CD4-positive, alpha-beta T cell (primary cell): ENCODE measurements at regions not wholly inside any gene's neighbourhood (a gene's known extent, or its start where the extent isn't known, plus 50 kb on each side); places are given as distances from the start of the nearest gene placed in this dataset.

ENCODE experiments used
- ATAC-seq: fragments of 200-7000 bp; cut with Tn5 transposase; one replicate; pipeline ENCODE4 v1.10.0; 2022; ENCODE audit warnings: mild to moderate bottlenecking; ENCODE audit not compliant: poor library complexity
- CTCF ChIA-PET: fragments of 350-600 bp; sonication (Branson Sonifier 250); formaldehyde crosslinking; loops from one replicate; lab custom pipeline; 2021; ENCODE audit warnings: antibody characterized with exemption, inconsistent platforms; lab: Charles Lee
- POLR2A ChIA-PET: fragments of 350-600 bp; sonication (Branson Sonifier 250); formaldehyde crosslinking; loops from one replicate; lab custom pipeline; 2021; ENCODE audit warnings: antibody characterized with exemption, inconsistent platforms; lab: Charles Lee
- DNase-seq, 14 experiments: peaks; one replicate each; pipeline ENCODE4 v3.0.0-alpha.2; 2013 to 2020; ENCODE audit warnings: mixed read lengths in 2 of 14
- H3K27ac ChIP-seq, 2 donors: one replicate each; pipeline versions ENCODE4 v1.5.1 to v1.7.0; 2013; ENCODE audit warnings: low read length in 2 of 2, low read depth in 1 of 2, mild to moderate bottlenecking in 1 of 2
- H3K27me3 ChIP-seq, 2 experiments: 1 replicate in 1 of 2; 2 replicates in 1 of 2; pipeline versions ENCODE4 v1.6.1 to v1.7.0; 2013; ENCODE audit warnings: low read length in 2 of 2, control low read depth in 1 of 2, mild to moderate bottlenecking in 1 of 2, moderate library complexity in 1 of 2; ENCODE audit not compliant: insufficient read depth in 2 of 2, control insufficient read depth in 1 of 2
- H3K36me3 ChIP-seq: one replicate; pipeline ENCODE4 v1.6.1; 2013; ENCODE audit warnings: low read length, control low read depth; ENCODE audit not compliant: insufficient read depth
- H3K4me1 ChIP-seq: one replicate; pipeline ENCODE4 v1.6.1; 2013; ENCODE audit warnings: low read length, control low read depth; ENCODE audit not compliant: insufficient read depth
- H3K4me3 ChIP-seq: one replicate; pipeline ENCODE4 v1.5.1; 2013; ENCODE audit warnings: mild to moderate bottlenecking, low read length, moderate library complexity
- H3K9me3 ChIP-seq, 2 experiments: 1 replicate in 1 of 2; 2 replicates in 1 of 2; pipeline versions ENCODE4 v1.6.1 to v1.7.0; 2013; ENCODE audit warnings: low read length in 2 of 2, mild to moderate bottlenecking in 2 of 2, control low read depth in 1 of 2, moderate library complexity in 1 of 2; ENCODE audit not compliant: control insufficient read depth in 1 of 2, insufficient read depth in 1 of 2
- H3K27ac Mint-ChIP-seq: one replicate; pipeline ENCODE4 v1.8.0; 2020; ENCODE audit warnings: mixed read lengths
- H3K27me3 Mint-ChIP-seq: one replicate; pipeline ENCODE4 v1.8.0; 2021; ENCODE audit warnings: mixed read lengths
- H3K36me3 Mint-ChIP-seq: one replicate; pipeline ENCODE4 v1.8.0; 2021; ENCODE audit warnings: low read depth, mixed read lengths
- H3K4me1 Mint-ChIP-seq: one replicate; pipeline ENCODE4 v1.8.0; 2021; ENCODE audit warnings: low read depth, mixed read lengths
- H3K4me3 Mint-ChIP-seq: one replicate; pipeline ENCODE4 v1.8.0; 2020; ENCODE audit warnings: mild to moderate bottlenecking, mixed read lengths
- H3K9me3 Mint-ChIP-seq: one replicate; pipeline ENCODE4 v1.8.0; 2020; ENCODE audit warnings: mixed read lengths
- intact Hi-C, 2 experiments: fragments of 100-400 bp; cut with DNase I in 1 of 2; cut with micrococcal nuclease in 1 of 2; formaldehyde crosslinking; loops; one replicate each; pipeline versions ENCODE4 v1.15.1 to v1.9.0; 2023 to 2025; cut with DNase I, micrococcal nuclease
- TF ChIP-seq, protein P1 (sequence below): fragments of 200-600 bp; IDR thresholded peaks from one replicate; pipeline ENCODE4 v1.8.0; 2022; ENCODE audit warnings: antibody characterized with exemption, mild to moderate bottlenecking

DNA sequence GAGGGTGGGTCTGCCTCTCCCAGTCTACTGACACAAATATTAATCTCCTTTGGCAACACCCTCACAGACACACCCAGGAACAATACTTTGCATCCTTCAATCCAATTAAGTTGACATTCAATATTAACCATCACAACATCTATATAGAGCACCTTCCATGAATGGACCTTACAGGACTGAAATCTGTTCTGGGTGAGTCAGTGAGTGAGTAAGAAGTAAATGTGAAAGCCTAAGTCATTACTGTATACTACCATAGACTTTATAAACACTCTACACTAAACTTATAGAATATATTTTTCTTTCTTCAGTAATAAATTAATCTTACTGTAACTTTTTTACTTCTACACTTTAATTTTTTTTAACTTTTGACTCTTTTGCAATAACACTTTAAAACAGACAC lies 993.8 kb upstream of the MAP3K7 start:
- Mint-ChIP-seq H3K4me1 (no peaks in the 10 kb centered on the region), H3K9me3 (no peaks in the 10 kb centered on the region), H3K36me3 (no peaks in the 10 kb centered on the region), H3K27me3 (no peaks in the 10 kb centered on the region), H3K27ac (no peak overlapping the region), H3K4me3 (no peak overlapping the region)
- H3K4me1 ChIP-seq, result no peaks in the 10 kb centered on the region
- H3K36me3 ChIP-seq, result no peaks in the 10 kb centered on the region
- ChIA-PET CTCF (no interaction called here), POLR2A (no interaction called here)
- intact Hi-C loops, result no loop called here
- DNase-seq (no peak), ATAC-seq (no peak)
- H3K4me3 ChIP-seq, result no peak overlapping the region
- H3K27me3 ChIP-seq, result no peaks in the 10 kb centered on the region
- no peaks in the 10 kb centered on the region for H3K9me3 ChIP-seq
- TF ChIP-seq, protein P1, sequence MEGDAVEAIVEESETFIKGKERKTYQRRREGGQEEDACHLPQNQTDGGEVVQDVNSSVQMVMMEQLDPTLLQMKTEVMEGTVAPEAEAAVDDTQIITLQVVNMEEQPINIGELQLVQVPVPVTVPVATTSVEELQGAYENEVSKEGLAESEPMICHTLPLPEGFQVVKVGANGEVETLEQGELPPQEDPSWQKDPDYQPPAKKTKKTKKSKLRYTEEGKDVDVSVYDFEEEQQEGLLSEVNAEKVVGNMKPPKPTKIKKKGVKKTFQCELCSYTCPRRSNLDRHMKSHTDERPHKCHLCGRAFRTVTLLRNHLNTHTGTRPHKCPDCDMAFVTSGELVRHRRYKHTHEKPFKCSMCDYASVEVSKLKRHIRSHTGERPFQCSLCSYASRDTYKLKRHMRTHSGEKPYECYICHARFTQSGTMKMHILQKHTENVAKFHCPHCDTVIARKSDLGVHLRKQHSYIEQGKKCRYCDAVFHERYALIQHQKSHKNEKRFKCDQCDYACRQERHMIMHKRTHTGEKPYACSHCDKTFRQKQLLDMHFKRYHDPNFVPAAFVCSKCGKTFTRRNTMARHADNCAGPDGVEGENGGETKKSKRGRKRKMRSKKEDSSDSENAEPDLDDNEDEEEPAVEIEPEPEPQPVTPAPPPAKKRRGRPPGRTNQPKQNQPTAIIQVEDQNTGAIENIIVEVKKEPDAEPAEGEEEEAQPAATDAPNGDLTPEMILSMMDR, result no peak
- H3K27ac ChIP-seq, result no peak overlapping the region

DNA sequence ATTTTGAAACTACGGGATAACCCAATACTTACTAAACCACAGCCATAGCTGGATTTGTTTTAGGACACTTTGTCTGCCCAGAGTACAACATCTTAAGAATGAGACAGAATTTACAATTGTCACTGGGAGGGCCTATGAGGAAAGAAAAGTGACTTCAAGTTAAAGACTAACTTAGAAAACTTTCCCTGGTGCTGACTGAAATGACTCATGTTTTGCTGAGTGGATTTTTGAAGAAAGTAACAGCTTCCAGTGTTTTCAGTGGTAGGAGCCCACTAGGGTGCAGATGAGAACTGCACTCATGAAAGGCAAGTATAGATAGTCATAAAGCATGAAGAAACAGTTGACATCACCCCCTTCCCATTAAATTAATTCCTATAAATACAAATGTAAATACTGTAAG lies 988.2 kb upstream of the MAP3K7 start:
- H3K36me3 ChIP-seq, result no peaks in the 10 kb centered on the region
- H3K27me3 Mint-ChIP-seq, result no peaks in the 10 kb centered on the region
- H3K4me1 Mint-ChIP-seq, result no peaks in the 10 kb centered on the region
- no peak overlapping the region for H3K4me3 Mint-ChIP-seq
- H3K4me3 ChIP-seq, result no peak overlapping the region
- POLR2A ChIA-PET, result no interaction called here
- no peak for ATAC-seq
- no peaks in the 10 kb centered on the region for H3K4me1 ChIP-seq
- no peaks in the 10 kb centered on the region for H3K36me3 Mint-ChIP-seq
- H3K27me3 ChIP-seq, result no peaks in the 10 kb centered on the region
- CTCF ChIA-PET, result no interaction called here
- TF ChIP-seq, protein P1, result no peak
- no peak overlapping the region for H3K27ac Mint-ChIP-seq
- no peak for DNase-seq
- intact Hi-C loops, result no loop called here
- no peaks in the 10 kb centered on the region for H3K9me3 ChIP-seq
- H3K9me3 Mint-ChIP-seq, result no peaks in the 10 kb centered on the region
- H3K27ac ChIP-seq, result no peak overlapping the region

DNA sequence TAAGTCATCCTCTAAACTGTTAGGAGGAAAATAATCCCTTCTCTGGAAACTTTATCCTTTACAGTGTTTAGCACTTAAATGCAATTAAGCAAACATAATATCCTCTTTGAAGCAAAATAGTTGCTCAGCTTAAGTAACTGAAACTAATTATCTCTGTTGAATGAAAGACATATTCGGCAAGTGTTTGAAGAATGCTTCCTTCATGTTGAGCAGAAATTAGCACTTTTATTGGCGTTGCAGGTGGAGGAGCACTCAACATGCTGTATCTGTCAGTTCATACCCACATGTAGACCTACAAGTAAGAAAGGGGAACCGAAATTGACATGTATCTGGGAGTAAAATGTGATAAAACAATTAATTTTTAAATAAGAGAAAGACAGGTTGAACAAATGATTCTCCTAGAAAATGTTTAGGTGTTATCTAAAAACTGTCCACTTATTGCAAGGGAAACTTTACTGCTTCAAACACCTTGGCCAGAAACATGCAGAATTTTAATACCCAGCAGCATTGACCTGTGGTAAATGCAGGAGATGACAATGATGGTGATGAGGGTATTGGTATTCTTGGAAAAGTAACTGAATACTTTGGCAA lies 987.0 kb upstream of the MAP3K7 start:
- intact Hi-C loops, result no loop called here
- TF ChIP-seq, protein P1, result no peak
- Mint-ChIP-seq H3K27me3 (no peaks in the 10 kb centered on the region), H3K36me3 (no peaks in the 10 kb centered on the region), H3K4me3 (no peak overlapping the region), H3K9me3 (no peaks in the 10 kb centered on the region), H3K4me1 (no peaks in the 10 kb centered on the region), H3K27ac (no peak overlapping the region)
- Histone ChIP-seq H3K4me1 (no peaks in the 10 kb centered on the region), H3K36me3 (no peaks in the 10 kb centered on the region), H3K9me3 (no peaks in the 10 kb centered on the region), H3K4me3 (no peak overlapping the region), H3K27ac (no peak overlapping the region), H3K27me3 (no peaks in the 10 kb centered on the region)
- ChIA-PET POLR2A (no interaction called here), CTCF (no interaction called here)
- no peak for ATAC-seq
- no peak for DNase-seq
